Neural progenitor cell (in vitro differentiated cells): ENCODE measurements at regions not wholly inside any gene's neighbourhood (a gene's known extent, or its start where the extent isn't known, plus 50 kb on each side); places are given as distances from the start of the nearest gene placed in this dataset.

Experiments used
- EZH2phosphoT487 ChIP-seq: fragments of 200-600 bp; sonication (generic); IDR thresholded peaks from 2 replicates; pipeline ENCODE4 v1.6.1; 2017; ENCODE audit warnings: antibody characterized with exemption
- TF ChIP-seq, protein P1 (sequence below): fragments of 200-600 bp; sonication (generic); IDR thresholded peaks from 2 replicates; pipeline ENCODE4 v1.5.1; 2017; ENCODE audit warnings: antibody characterized with exemption, mild to moderate bottlenecking

DNA sequence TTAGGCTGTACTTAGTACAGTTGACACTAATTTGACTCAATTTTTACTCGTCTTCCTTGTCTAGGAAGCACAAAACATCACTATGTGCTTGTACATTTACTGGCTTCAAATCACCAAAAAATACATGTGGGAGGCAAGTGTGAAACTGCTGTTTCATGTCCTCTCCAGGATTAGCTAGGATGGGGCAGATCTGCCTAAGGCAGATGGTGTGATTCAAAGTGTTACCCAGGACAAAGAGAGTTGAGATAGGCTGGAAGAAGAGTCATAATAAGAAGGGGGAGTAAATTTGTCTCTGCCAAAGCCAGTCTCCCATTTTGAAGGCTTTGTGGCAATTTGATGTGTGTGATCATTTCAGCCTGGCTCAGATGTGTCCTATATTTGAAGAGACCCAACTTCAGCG lies 821.6 kb upstream of the ZEB2 start:
- TF ChIP-seq EZH2phosphoT487, result no peak
- TF ChIP-seq, protein P1, sequence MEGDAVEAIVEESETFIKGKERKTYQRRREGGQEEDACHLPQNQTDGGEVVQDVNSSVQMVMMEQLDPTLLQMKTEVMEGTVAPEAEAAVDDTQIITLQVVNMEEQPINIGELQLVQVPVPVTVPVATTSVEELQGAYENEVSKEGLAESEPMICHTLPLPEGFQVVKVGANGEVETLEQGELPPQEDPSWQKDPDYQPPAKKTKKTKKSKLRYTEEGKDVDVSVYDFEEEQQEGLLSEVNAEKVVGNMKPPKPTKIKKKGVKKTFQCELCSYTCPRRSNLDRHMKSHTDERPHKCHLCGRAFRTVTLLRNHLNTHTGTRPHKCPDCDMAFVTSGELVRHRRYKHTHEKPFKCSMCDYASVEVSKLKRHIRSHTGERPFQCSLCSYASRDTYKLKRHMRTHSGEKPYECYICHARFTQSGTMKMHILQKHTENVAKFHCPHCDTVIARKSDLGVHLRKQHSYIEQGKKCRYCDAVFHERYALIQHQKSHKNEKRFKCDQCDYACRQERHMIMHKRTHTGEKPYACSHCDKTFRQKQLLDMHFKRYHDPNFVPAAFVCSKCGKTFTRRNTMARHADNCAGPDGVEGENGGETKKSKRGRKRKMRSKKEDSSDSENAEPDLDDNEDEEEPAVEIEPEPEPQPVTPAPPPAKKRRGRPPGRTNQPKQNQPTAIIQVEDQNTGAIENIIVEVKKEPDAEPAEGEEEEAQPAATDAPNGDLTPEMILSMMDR, result no peak
